Endothelial cell of umbilical vein (primary cell): ENCODE measurements at regions not wholly inside any gene's neighbourhood (a gene's known extent, or its start where the extent isn't known, plus 50 kb on each side); places are given as distances from the start of the nearest gene placed in this dataset. TPM values are rescaled to one million over a fixed set of nuclear protein-coding genes. Genes with fewer than 3 reads are reported as not detected.

Source experiments
- small RNA-seq: library from RNA; depleted of rRNA; stranded (forward); fragments of <200 nt; gene quantifications from one replicate; pipeline ENCODE3, GENCODE V24; 2012; ENCODE audit warnings: low replicate concordance, low read depth; ENCODE audit not compliant: insufficient read depth, insufficient read length

Small RNA genes lying in the stretch of these regions (small RNA-seq; reads per million reads assigned to genes)
- gene AC099560.2 (not detected), gene HMGN2P24 (not detected)
